Stimulated activated CD4-positive, alpha-beta T cell treated with anti-CD3 and anti-CD28 coated beads, Interleukin-15, amount 100 ng/mL, for 24 hours (primary cell): ENCODE measurements at regions not wholly inside any gene's neighbourhood (a gene's known extent, or its start where the extent isn't known, plus 50 kb on each side); places are given as distances from the start of the nearest gene placed in this dataset.
"Not testable (repeated sequence)": the region's sequence is repeated elsewhere in the genome, so short reads cannot be mapped to it uniquely, and the experiment has no call there.

ENCODE experiments used
- DNase-seq: peaks from one replicate; pipeline ENCODE4 v3.0.0-alpha.2; 2020

GRCh38 chr2:242031481-242032019 is 162.0 kb downstream of the RTP5 start:
- peak; percentile 49 for DNase-seq

- no peak for DNase-seq
These were observed 163.5 kb downstream of the RTP5 start for GRCh38 chr2:242032780-242033656.

GRCh38 chr2:242034138-242034537 is 164.6 kb downstream of the RTP5 start:
- no peak for DNase-seq

- no peak for DNase-seq
These were observed 165.7 kb downstream of the RTP5 start for GRCh38 chr2:242034996-242035814.

- DNase-seq: no peak
These were observed 166.5 kb downstream of the RTP5 start for GRCh38 chr2:242035858-242036652.

- DNase-seq: no peak
These were observed 167.1 kb downstream of the RTP5 start for GRCh38 chr2:242036653-242036950.

GRCh38 chr2:242038166-242038927 is 168.8 kb downstream of the RTP5 start:
- DNase-seq: no peak

GRCh38 chr2:242038928-242039341 is 169.4 kb downstream of the RTP5 start:
- no peak for DNase-seq

GRCh38 chr2:242040303-242040655 is 170.8 kb downstream of the RTP5 start:
- no peak for DNase-seq

GRCh38 chr2:242040681-242041080 is 171.2 kb downstream of the RTP5 start:
- DNase-seq: no peak

- no peak for DNase-seq
These were observed 172.3 kb downstream of the RTP5 start for GRCh38 chr2:242041816-242042215.

GRCh38 chr2:242043538-242044312 is 174.2 kb downstream of the RTP5 start:
- DNase-seq: no peak

- no peak for DNase-seq
These were observed 174.7 kb downstream of the RTP5 start for GRCh38 chr2:242044313-242044590.

GRCh38 chr2:242045596-242046144 is 176.1 kb downstream of the RTP5 start:
- DNase-seq: not testable (repeated sequence)

- DNase-seq: no peak
These were observed 176.8 kb downstream of the RTP5 start for GRCh38 chr2:242046206-242046826.

GRCh38 chr2:242047963-242048362 is 178.4 kb downstream of the RTP5 start:
- no peak for DNase-seq

GRCh38 chr2:242048479-242048878 is 178.9 kb downstream of the RTP5 start:
- no peak for DNase-seq

- not testable (repeated sequence) for DNase-seq
These were observed 180.0 kb downstream of the RTP5 start for GRCh38 chr2:242049492-242049891.

GRCh38 chr2:242051463-242051862 is 181.9 kb downstream of the RTP5 start:
- no peak for DNase-seq

- DNase-seq: no peak
These were observed 182.9 kb downstream of the RTP5 start for GRCh38 chr2:242052421-242052820.

- no peak for DNase-seq
These were observed 184.4 kb downstream of the RTP5 start for GRCh38 chr2:242053921-242054320.
